GM12878 (cell line): ENCODE measurements at regions not wholly inside any gene's neighbourhood (a gene's known extent, or its start where the extent isn't known, plus 50 kb on each side); places are given as distances from the start of the nearest gene placed in this dataset.

Experiments used
- BRCA1 ChIP-seq: IDR thresholded peaks from 2 replicates; pipeline ENCODE4 v1.6.1; 2011; ENCODE audit warnings: low read depth, low read length, improper control_type of control experiment
- CBFB ChIP-seq: IDR thresholded peaks from 2 replicates; pipeline ENCODE4 v1.6.1; 2016; ENCODE audit warnings: antibody characterized with exemption, low read depth
- CHD1 ChIP-seq: IDR thresholded peaks from 2 replicates; pipeline ENCODE4 v1.6.1; 2012; ENCODE audit warnings: low read depth, low read length, improper control_type of control experiment
- DPF2 ChIP-seq: fragments of 450-650 bp; IDR thresholded peaks from 2 replicates; pipeline ENCODE4 v1.6.1; 2017; ENCODE audit warnings: mild to moderate bottlenecking
- EP300 ChIP-seq, 2 experiments: fragments of 150-350 bp in 1 of 2; IDR thresholded peaks; 2 replicates each; pipeline ENCODE4 v1.6.1; 2011 to 2012; ENCODE audit warnings: low read depth in 2 of 2, low read length in 2 of 2, borderline replicate concordance in 1 of 2, improper control_type of control experiment in 1 of 2, inconsistent platforms in 1 of 2; ENCODE audit not compliant: control insufficient read depth in 1 of 2
- MEF2A ChIP-seq: IDR thresholded peaks from 2 replicates; pipeline ENCODE4 v1.6.1; 2011; ENCODE audit warnings: low read depth, mild to moderate bottlenecking, low read length, moderate library complexity; ENCODE audit not compliant: insufficient read depth
- NBN ChIP-seq: fragments of 450-650 bp; IDR thresholded peaks from 2 replicates; pipeline ENCODE4 v1.6.1; 2016
- REST ChIP-seq: IDR thresholded peaks from 2 replicates; pipeline ENCODE4 v1.6.1; 2012; ENCODE audit warnings: mild to moderate bottlenecking, low read depth, low read length
- SKIL ChIP-seq: fragments of 450-650 bp; IDR thresholded peaks from 2 replicates; pipeline ENCODE4 v1.6.1; 2017; ENCODE audit warnings: mild to moderate bottlenecking, low read depth, inconsistent platforms; ENCODE audit not compliant: poor library complexity, severe bottlenecking
- SREBF1 ChIP-seq: IDR thresholded peaks from 2 replicates; pipeline ENCODE4 v1.6.1; 2012; ENCODE audit warnings: mild to moderate bottlenecking, low read length
- SRF ChIP-seq, 2 experiments: IDR thresholded peaks; 2 replicates each; pipeline ENCODE4 v1.6.1; 2011; ENCODE audit warnings: low read depth in 2 of 2, low read length in 2 of 2, mild to moderate bottlenecking in 1 of 2, moderate library complexity in 1 of 2
- USF1 ChIP-seq: IDR thresholded peaks from 2 replicates; pipeline ENCODE4 v1.6.1; 2011; ENCODE audit warnings: borderline replicate concordance, low read depth, mild to moderate bottlenecking, moderate library complexity, mixed read lengths, low read length; ENCODE audit not compliant: insufficient read depth; ENCODE audit errors: extremely low read length

- TF ChIP-seq SKIL (no peak), MEF2A (no peak), USF1 (no peak), DPF2 (no peak), REST (no peak), CHD1 (no peak), EP300 (IDR thresholded peaks at IDR 0.05; ENCODE audit: borderline replicate concordance in 1 of 2, control insufficient read depth in 1 of 2, low read depth in 2 of 2, low read length in 2 of 2) (no peak), BRCA1 (no peak), NBN (no peak), CBFB (no peak), SRF (IDR thresholded peaks at IDR 0.05; ENCODE audit: low read depth in 2 of 2, low read length in 2 of 2) (no peak), SREBF1 (no peak)
These were observed 183.6 kb upstream of the PROK2 start (continued) for GRCh38 chr3:71968544-71968943.
